ENCODE measurements at regions not wholly inside any gene's neighbourhood (a gene's known extent, or its start where the extent isn't known, plus 50 kb on each side); places are given as distances from the start of the nearest gene placed in this dataset.

- Mint-ChIP-seq H3K4me3 (no peak overlapping the region), H3K27me3 (ENCODE audit: low read depth in 2 of 2) (peaks cover under 1 to 11% of the 10 kb centered on the region in 2 donors), H3K36me3 (no peaks in the 10 kb centered on the region), H3K27ac (no peak overlapping the region), H3K9me3 (no peaks in the 10 kb centered on the region), H3K4me1 (no peaks in the 10 kb centered on the region)
- no peaks in the 10 kb centered on the region for H3K36me3 ChIP-seq (ENCODE audit: control insufficient read depth, insufficient read depth, low read length)
- intact Hi-C loops (cut with micrococcal nuclease): no loop called here
- no peaks in the 10 kb centered on the region for H3K9me3 ChIP-seq (ENCODE audit: control insufficient read depth, insufficient read depth, low read length)
- ATAC-seq: no peak
- WGBS (ENCODE audit: insufficient coverage): 82% methylated on average over 2 of the region's 2 CpGs
- H3K4me3 ChIP-seq (ENCODE audit: low read length): no peak overlapping the region
- no peak overlapping the region for H3K27ac ChIP-seq (ENCODE audit: low read length)
- DNase-seq: no peak
- no peaks in the 10 kb centered on the region for H3K27me3 ChIP-seq (ENCODE audit: control insufficient read depth, insufficient read depth, low read length)
- TF ChIP-seq, protein P1, sequence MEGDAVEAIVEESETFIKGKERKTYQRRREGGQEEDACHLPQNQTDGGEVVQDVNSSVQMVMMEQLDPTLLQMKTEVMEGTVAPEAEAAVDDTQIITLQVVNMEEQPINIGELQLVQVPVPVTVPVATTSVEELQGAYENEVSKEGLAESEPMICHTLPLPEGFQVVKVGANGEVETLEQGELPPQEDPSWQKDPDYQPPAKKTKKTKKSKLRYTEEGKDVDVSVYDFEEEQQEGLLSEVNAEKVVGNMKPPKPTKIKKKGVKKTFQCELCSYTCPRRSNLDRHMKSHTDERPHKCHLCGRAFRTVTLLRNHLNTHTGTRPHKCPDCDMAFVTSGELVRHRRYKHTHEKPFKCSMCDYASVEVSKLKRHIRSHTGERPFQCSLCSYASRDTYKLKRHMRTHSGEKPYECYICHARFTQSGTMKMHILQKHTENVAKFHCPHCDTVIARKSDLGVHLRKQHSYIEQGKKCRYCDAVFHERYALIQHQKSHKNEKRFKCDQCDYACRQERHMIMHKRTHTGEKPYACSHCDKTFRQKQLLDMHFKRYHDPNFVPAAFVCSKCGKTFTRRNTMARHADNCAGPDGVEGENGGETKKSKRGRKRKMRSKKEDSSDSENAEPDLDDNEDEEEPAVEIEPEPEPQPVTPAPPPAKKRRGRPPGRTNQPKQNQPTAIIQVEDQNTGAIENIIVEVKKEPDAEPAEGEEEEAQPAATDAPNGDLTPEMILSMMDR (IDR thresholded peaks at IDR 0.05): no peak
- H3K4me1 ChIP-seq (ENCODE audit: control insufficient read depth, insufficient read depth, low read length): no peaks in the 10 kb centered on the region
These were observed 203.6 kb downstream of the ZNF365 start for GRCh38 chr10:62577666-62578291.

DNA sequence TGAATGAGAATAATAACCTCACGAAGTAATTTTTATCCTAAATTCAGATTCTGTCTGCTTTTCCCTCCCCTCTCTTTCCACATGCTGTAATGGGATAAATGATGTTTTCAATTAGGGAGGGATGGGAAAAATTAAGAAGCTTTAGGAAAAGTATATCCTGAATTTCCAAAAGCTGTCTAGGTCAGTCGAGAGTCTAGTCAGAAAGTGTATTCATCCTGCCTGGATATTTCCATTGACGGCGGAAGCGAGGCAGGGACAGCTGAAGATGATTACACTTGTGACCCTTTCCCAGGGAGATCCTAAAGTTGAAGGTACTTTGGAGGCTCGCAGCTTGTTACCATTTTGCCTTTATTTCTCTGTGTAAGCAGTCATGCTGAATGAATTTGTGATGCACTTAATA, 204.1 kb downstream of the ZNF365 start:
- no peaks in the 10 kb centered on the region for H3K36me3 Mint-ChIP-seq
- H3K4me3 ChIP-seq (ENCODE audit: low read length): no peak overlapping the region
- H3K36me3 ChIP-seq (ENCODE audit: control insufficient read depth, insufficient read depth, low read length): no peaks in the 10 kb centered on the region
- intact Hi-C loops (cut with micrococcal nuclease): no loop called here
- H3K27me3 Mint-ChIP-seq (ENCODE audit: low read depth in 2 of 2): peaks cover 0 to 11% of the 10 kb centered on the region in 2 donors
- no peaks in the 10 kb centered on the region for H3K4me1 ChIP-seq (ENCODE audit: control insufficient read depth, insufficient read depth, low read length)
- WGBS (ENCODE audit: insufficient coverage): 92% methylated on average over 5 of the region's 6 CpGs
- no peaks in the 10 kb centered on the region for H3K9me3 Mint-ChIP-seq
- TF ChIP-seq, protein P1 (IDR thresholded peaks at IDR 0.05): no peak
- no peak overlapping the region for H3K27ac Mint-ChIP-seq
- DNase-seq: no peak
- no peaks in the 10 kb centered on the region for H3K27me3 ChIP-seq (ENCODE audit: control insufficient read depth, insufficient read depth, low read length)
- H3K27ac ChIP-seq (ENCODE audit: low read length): no peak overlapping the region
- H3K4me1 Mint-ChIP-seq: no peaks in the 10 kb centered on the region
- H3K4me3 Mint-ChIP-seq: no peak overlapping the region
- no peaks in the 10 kb centered on the region for H3K9me3 ChIP-seq (ENCODE audit: control insufficient read depth, insufficient read depth, low read length)
- no peak for ATAC-seq

DNA sequence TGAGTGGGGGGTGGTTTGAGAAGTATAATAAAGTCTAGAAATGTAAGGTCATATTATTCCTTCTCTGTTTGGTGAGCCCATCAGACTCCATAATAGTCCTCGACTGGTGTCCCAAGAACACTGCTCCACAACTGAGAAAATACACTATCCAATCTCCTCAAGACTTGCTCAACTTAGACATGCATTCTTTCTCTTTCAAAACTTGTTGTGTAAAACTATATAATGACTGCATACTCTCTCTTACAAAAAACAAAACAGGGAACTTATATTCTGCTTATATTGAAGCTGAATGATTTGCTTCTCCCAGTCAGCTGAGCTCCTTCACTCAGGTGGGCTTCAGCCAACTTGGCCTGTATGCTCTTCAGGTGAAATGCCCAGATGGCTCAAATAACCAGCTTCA, 204.7 kb downstream of the ZNF365 start:
- Mint-ChIP-seq H3K27ac (no peak overlapping the region), H3K36me3 (no peaks in the 10 kb centered on the region), H3K4me1 (no peaks in the 10 kb centered on the region), H3K9me3 (no peaks in the 10 kb centered on the region), H3K4me3 (no peak overlapping the region), H3K27me3 (ENCODE audit: low read depth in 2 of 2) (peaks cover 0 to 11% of the 10 kb centered on the region in 2 donors)
- intact Hi-C loops (cut with micrococcal nuclease): no loop called here
- TF ChIP-seq, protein P1 (IDR thresholded peaks at IDR 0.05): no peak
- no peak for DNase-seq
- H3K4me3 ChIP-seq (ENCODE audit: low read length): no peak overlapping the region
- H3K36me3 ChIP-seq (ENCODE audit: control insufficient read depth, insufficient read depth, low read length): no peaks in the 10 kb centered on the region
- H3K4me1 ChIP-seq (ENCODE audit: control insufficient read depth, insufficient read depth, low read length): no peaks in the 10 kb centered on the region
- H3K9me3 ChIP-seq (ENCODE audit: control insufficient read depth, insufficient read depth, low read length): no peaks in the 10 kb centered on the region
- ATAC-seq: no peak
- H3K27ac ChIP-seq (ENCODE audit: low read length): no peak overlapping the region
- 80% methylated on average over 1 of the region's 1 CpG for WGBS (ENCODE audit: insufficient coverage)
- H3K27me3 ChIP-seq (ENCODE audit: control insufficient read depth, insufficient read depth, low read length): no peaks in the 10 kb centered on the region

- Histone ChIP-seq H3K9me3 (ENCODE audit: control insufficient read depth, insufficient read depth, low read length) (no peaks in the 10 kb centered on the region), H3K4me3 (ENCODE audit: low read length) (no peak overlapping the region), H3K27ac (ENCODE audit: low read length) (no peak overlapping the region), H3K4me1 (ENCODE audit: control insufficient read depth, insufficient read depth, low read length) (no peaks in the 10 kb centered on the region), H3K27me3 (ENCODE audit: control insufficient read depth, insufficient read depth, low read length) (no peaks in the 10 kb centered on the region), H3K36me3 (ENCODE audit: control insufficient read depth, insufficient read depth, low read length) (no peaks in the 10 kb centered on the region)
- H3K27me3 Mint-ChIP-seq (ENCODE audit: low read depth in 2 of 2): peaks cover 0 to 12% of the 10 kb centered on the region in 2 donors
- no peak overlapping the region for H3K27ac Mint-ChIP-seq
- DNase-seq (no peak), ATAC-seq (no peak)
- no peaks in the 10 kb centered on the region for H3K36me3 Mint-ChIP-seq
- intact Hi-C loops (cut with micrococcal nuclease): no loop called here
- H3K4me3 Mint-ChIP-seq: no peak overlapping the region
- H3K9me3 Mint-ChIP-seq: no peaks in the 10 kb centered on the region
- TF ChIP-seq, protein P1 (IDR thresholded peaks at IDR 0.05): no peak
- no peaks in the 10 kb centered on the region for H3K4me1 Mint-ChIP-seq
These were observed 206.2 kb downstream of the ZNF365 start for GRCh38 chr10:62580396-62580795.

Measured in natural killer cell (primary cell).